Lower leg skin (tissue), 3 donors: ENCODE measurements at regions not wholly inside any gene's neighbourhood (a gene's known extent, or its start where the extent isn't known, plus 50 kb on each side); places are given as distances from the start of the nearest gene placed in this dataset.

Experiments
- CTCF ChIP-seq, 3 donors: fragments of 450-650 bp; IDR thresholded peaks; one replicate each; pipeline ENCODE4 v1.5.1; 2016; ENCODE audit warnings: antibody characterized with exemption in 3 of 3, mild to moderate bottlenecking in 3 of 3, moderate library complexity in 2 of 3
- POLR2A ChIP-seq, 2 donors: fragments of 450-650 bp; IDR thresholded peaks; one replicate each; pipeline ENCODE4 v1.6.1; 2016 to 2017; ENCODE audit warnings: antibody characterized with exemption in 2 of 2, mild to moderate bottlenecking in 1 of 2, moderate library complexity in 1 of 2

GRCh38 chr2:16570516-16570915 lies 95.1 kb downstream of the CYRIA start:
- TF ChIP-seq POLR2A (IDR thresholded peaks at IDR 0.05) (no peak), CTCF (IDR thresholded peaks at IDR 0.05) (no peak)
